CD4-positive, alpha-beta T cell (primary cell): ENCODE measurements at regions not wholly inside any gene's neighbourhood (a gene's known extent, or its start where the extent isn't known, plus 50 kb on each side); places are given as distances from the start of the nearest gene placed in this dataset.

Experiments used
- ATAC-seq: fragments of 200-7000 bp; cut with Tn5 transposase; one replicate; pipeline ENCODE4 v1.10.0; 2022; ENCODE audit warnings: mild to moderate bottlenecking; ENCODE audit not compliant: poor library complexity
- CTCF ChIA-PET: fragments of 350-600 bp; sonication (Branson Sonifier 250); formaldehyde crosslinking; loops from one replicate; lab custom pipeline; 2021; ENCODE audit warnings: antibody characterized with exemption, inconsistent platforms; lab: Charles Lee
- POLR2A ChIA-PET: fragments of 350-600 bp; sonication (Branson Sonifier 250); formaldehyde crosslinking; loops from one replicate; lab custom pipeline; 2021; ENCODE audit warnings: antibody characterized with exemption, inconsistent platforms; lab: Charles Lee
- DNase-seq, 14 experiments: peaks; one replicate each; pipeline ENCODE4 v3.0.0-alpha.2; 2013 to 2020; ENCODE audit warnings: mixed read lengths in 2 of 14
- H3K27ac ChIP-seq, 2 donors: one replicate each; pipeline versions ENCODE4 v1.5.1 to v1.7.0; 2013; ENCODE audit warnings: low read length in 2 of 2, low read depth in 1 of 2, mild to moderate bottlenecking in 1 of 2
- H3K27me3 ChIP-seq, 2 experiments: 1 replicate in 1 of 2; 2 replicates in 1 of 2; pipeline versions ENCODE4 v1.6.1 to v1.7.0; 2013; ENCODE audit warnings: low read length in 2 of 2, control low read depth in 1 of 2, mild to moderate bottlenecking in 1 of 2, moderate library complexity in 1 of 2; ENCODE audit not compliant: insufficient read depth in 2 of 2, control insufficient read depth in 1 of 2
- H3K36me3 ChIP-seq: one replicate; pipeline ENCODE4 v1.6.1; 2013; ENCODE audit warnings: low read length, control low read depth; ENCODE audit not compliant: insufficient read depth
- H3K4me1 ChIP-seq: one replicate; pipeline ENCODE4 v1.6.1; 2013; ENCODE audit warnings: low read length, control low read depth; ENCODE audit not compliant: insufficient read depth
- H3K4me3 ChIP-seq: one replicate; pipeline ENCODE4 v1.5.1; 2013; ENCODE audit warnings: mild to moderate bottlenecking, low read length, moderate library complexity
- H3K9me3 ChIP-seq, 2 experiments: 1 replicate in 1 of 2; 2 replicates in 1 of 2; pipeline versions ENCODE4 v1.6.1 to v1.7.0; 2013; ENCODE audit warnings: low read length in 2 of 2, mild to moderate bottlenecking in 2 of 2, control low read depth in 1 of 2, moderate library complexity in 1 of 2; ENCODE audit not compliant: control insufficient read depth in 1 of 2, insufficient read depth in 1 of 2
- H3K27ac Mint-ChIP-seq: one replicate; pipeline ENCODE4 v1.8.0; 2020; ENCODE audit warnings: mixed read lengths
- H3K27me3 Mint-ChIP-seq: one replicate; pipeline ENCODE4 v1.8.0; 2021; ENCODE audit warnings: mixed read lengths
- H3K36me3 Mint-ChIP-seq: one replicate; pipeline ENCODE4 v1.8.0; 2021; ENCODE audit warnings: low read depth, mixed read lengths
- H3K4me1 Mint-ChIP-seq: one replicate; pipeline ENCODE4 v1.8.0; 2021; ENCODE audit warnings: low read depth, mixed read lengths
- H3K4me3 Mint-ChIP-seq: one replicate; pipeline ENCODE4 v1.8.0; 2020; ENCODE audit warnings: mild to moderate bottlenecking, mixed read lengths
- H3K9me3 Mint-ChIP-seq: one replicate; pipeline ENCODE4 v1.8.0; 2020; ENCODE audit warnings: mixed read lengths
- CTCF ChIP-seq: fragments of 200-600 bp; IDR thresholded peaks from one replicate; pipeline ENCODE4 v1.8.0; 2022; ENCODE audit warnings: antibody characterized with exemption, mild to moderate bottlenecking
- intact Hi-C, 2 experiments: fragments of 100-400 bp; cut with DNase I in 1 of 2; cut with micrococcal nuclease in 1 of 2; formaldehyde crosslinking; loops; one replicate each; pipeline versions ENCODE4 v1.15.1 to v1.9.0; 2023 to 2025; cut with DNase I, micrococcal nuclease

- ATAC-seq (no peak), DNase-seq (no peak)
- Mint-ChIP-seq H3K27ac (no peak overlapping the region), H3K27me3 (peaks cover 9% of the 10 kb centered on the region), H3K4me3 (no peak overlapping the region), H3K36me3 (no peaks in the 10 kb centered on the region), H3K4me1 (no peaks in the 10 kb centered on the region), H3K9me3 (no peaks in the 10 kb centered on the region)
- Histone ChIP-seq H3K4me3 (no peak overlapping the region), H3K4me1 (no peaks in the 10 kb centered on the region), H3K27me3 (no peaks in the 10 kb centered on the region), H3K36me3 (no peaks in the 10 kb centered on the region), H3K9me3 (no peaks in the 10 kb centered on the region), H3K27ac (no peak overlapping the region)
- intact Hi-C loops: no loop called here
- no peak for TF ChIP-seq CTCF
- POLR2A ChIA-PET: no interaction called here
- CTCF ChIA-PET: no interaction called here
Measured at GRCh38 chr7:24502135-24502488, 71.1 kb upstream of the PALS2 start.

DNA sequence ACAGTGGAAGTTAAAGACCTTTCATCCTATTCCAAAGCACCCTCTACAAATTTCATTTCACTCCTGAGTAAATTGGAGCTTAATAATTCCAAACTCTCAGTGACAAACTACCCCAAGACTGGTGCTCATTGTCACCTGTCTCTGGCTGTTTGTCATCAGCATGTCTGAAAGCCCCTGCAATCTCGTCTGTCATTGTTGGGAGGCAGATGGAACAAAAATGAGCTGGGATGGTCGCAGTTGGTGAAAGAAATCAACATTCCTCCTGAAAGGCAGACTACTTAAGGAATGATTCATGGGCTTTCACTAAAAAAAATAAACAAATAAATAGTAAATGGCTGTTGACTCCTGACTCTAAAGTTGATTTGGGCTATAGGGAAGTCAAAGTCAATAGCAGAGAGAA, 69.7 kb upstream of the PALS2 start:
- H3K27ac ChIP-seq: no peak overlapping the region
- Mint-ChIP-seq H3K4me3 (no peak overlapping the region), H3K9me3 (no peaks in the 10 kb centered on the region), H3K4me1 (no peaks in the 10 kb centered on the region), H3K36me3 (no peaks in the 10 kb centered on the region), H3K27ac (no peak overlapping the region), H3K27me3 (peaks cover 9% of the 10 kb centered on the region)
- no peaks in the 10 kb centered on the region for H3K9me3 ChIP-seq
- TF ChIP-seq CTCF: no peak
- ChIA-PET POLR2A (no interaction called here), CTCF (no interaction called here)
- H3K27me3 ChIP-seq: no peaks in the 10 kb centered on the region
- ATAC-seq: no peak
- intact Hi-C loops: no loop called here
- H3K4me3 ChIP-seq: no peak overlapping the region
- no peaks in the 10 kb centered on the region for H3K36me3 ChIP-seq
- H3K4me1 ChIP-seq: no peaks in the 10 kb centered on the region
- DNase-seq: no peak

DNA sequence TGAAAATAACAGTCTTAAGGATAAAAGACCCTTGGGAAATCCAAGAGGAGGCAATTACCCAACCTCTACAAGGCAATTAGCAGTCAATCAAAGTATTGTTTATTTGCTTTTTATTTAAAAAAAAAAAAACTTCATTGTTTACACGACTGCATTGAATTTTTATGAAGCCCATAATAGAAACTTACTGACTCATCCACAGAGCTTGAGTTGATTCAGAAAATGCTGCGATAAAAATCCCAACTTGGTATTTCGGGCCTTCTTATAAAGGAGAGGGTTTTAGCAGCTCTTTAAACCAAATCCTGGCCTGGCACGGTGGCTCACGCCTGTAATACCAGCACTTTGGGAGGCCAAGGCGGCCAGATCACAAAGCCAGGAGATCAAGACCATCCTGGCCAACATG, 69.2 kb upstream of the PALS2 start:
- H3K27ac Mint-ChIP-seq: no peak overlapping the region
- CTCF ChIA-PET: interaction anchor here (1.5 kb wide), 1 partner anchor 8 kb away, joined by 3 read pairs; no protein-coding TSS in a partner anchor
- no peaks in the 10 kb centered on the region for H3K9me3 ChIP-seq

More for the DNA sequence above, 69.2 kb upstream of the PALS2 start:
- Histone ChIP-seq H3K27me3 (no peaks in the 10 kb centered on the region), H3K27ac (no peak overlapping the region), H3K4me1 (no peaks in the 10 kb centered on the region), H3K36me3 (no peaks in the 10 kb centered on the region), H3K4me3 (no peak overlapping the region)
- ATAC-seq (no peak), DNase-seq (no peak)
- no peak overlapping the region for H3K4me3 Mint-ChIP-seq
- intact Hi-C loops: no loop called here
- no peaks in the 10 kb centered on the region for H3K36me3 Mint-ChIP-seq
- no peaks in the 10 kb centered on the region for H3K9me3 Mint-ChIP-seq
- no peak for TF ChIP-seq CTCF
- POLR2A ChIA-PET: no interaction called here
- H3K27me3 Mint-ChIP-seq: peaks cover 9% of the 10 kb centered on the region
- no peaks in the 10 kb centered on the region for H3K4me1 Mint-ChIP-seq
